PC-3 (cell line): ENCODE measurements at regions not wholly inside any gene's neighbourhood (a gene's known extent, or its start where the extent isn't known, plus 50 kb on each side); places are given as distances from the start of the nearest gene placed in this dataset.

Experiments
- CTCF ChIP-seq: fragments of 300-600 bp; sonication (generic); conservative IDR thresholded peaks from 2 replicates; pipeline ENCODE4 v1.5.1; 2017; ENCODE audit warnings: antibody characterized with exemption, low read depth, mild to moderate bottlenecking, low read length
- EZH2 ChIP-seq: fragments of 300-600 bp; sonication (generic); IDR thresholded peaks from one replicate; pipeline ENCODE4 v1.6.1; 2017; ENCODE audit warnings: antibody characterized with exemption, mild to moderate bottlenecking, low read length; ENCODE audit not compliant: unreplicated experiment
- EZH2phosphoT487 ChIP-seq: fragments of 300-600 bp; sonication (generic); IDR thresholded peaks from 2 replicates; pipeline ENCODE4 v1.6.1; 2018; ENCODE audit warnings: mild to moderate bottlenecking, antibody characterized with exemption, low read length, borderline replicate concordance

DNA sequence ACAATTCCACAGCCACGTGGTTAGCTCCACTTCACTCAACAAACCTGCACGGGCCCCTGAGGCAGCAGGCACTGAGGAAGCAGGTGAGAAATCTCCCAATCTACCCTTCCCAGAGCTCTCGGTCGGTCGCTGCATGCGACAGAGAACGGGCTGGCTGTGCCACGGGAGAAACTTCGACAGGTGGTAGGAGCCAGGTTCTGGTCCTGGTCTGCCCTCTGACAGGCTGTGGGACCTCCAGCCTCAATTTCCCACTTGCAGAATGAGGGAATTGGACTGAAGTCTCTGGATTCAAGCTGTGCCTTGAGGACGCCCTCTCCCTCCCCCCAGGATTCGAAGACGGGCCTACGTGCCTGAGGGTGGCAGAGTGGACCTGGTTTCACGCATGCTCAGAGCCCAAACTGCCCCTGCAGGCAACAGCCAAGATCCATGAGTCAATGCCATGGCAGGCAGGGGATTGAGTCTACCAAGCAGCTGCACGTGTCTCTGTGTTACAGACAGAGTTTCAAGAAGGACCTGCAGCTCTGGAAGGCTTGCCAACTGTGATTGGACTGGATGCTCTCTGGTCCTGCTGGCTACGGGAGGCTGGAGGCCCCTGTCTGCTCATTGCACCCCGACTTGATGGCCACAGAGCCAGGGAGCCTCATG lies 215.0 kb downstream of the USP6NL start:
- TF ChIP-seq EZH2: no peak
- no peak for TF ChIP-seq CTCF
- no peak for TF ChIP-seq EZH2phosphoT487
